ENCODE measurements at regions not wholly inside any gene's neighbourhood (a gene's known extent, or its start where the extent isn't known, plus 50 kb on each side); places are given as distances from the start of the nearest gene placed in this dataset.

- Mint-ChIP-seq H3K27ac (no peak overlapping the region), H3K9me3 (no peaks in the 10 kb centered on the region), H3K4me3 (no peak overlapping the region), H3K36me3 (no peaks in the 10 kb centered on the region), H3K4me1 (no peaks in the 10 kb centered on the region), H3K27me3 (ENCODE audit: low read depth in 3 of 3) (no peaks in the 10 kb centered on the region)
- Histone ChIP-seq H3K27me3 (ENCODE audit: control insufficient read depth in 2 of 2, insufficient read depth in 2 of 2, low read length in 2 of 2) (no peaks in the 10 kb centered on the region), H3K79me2 (ENCODE audit: insufficient read depth, low read length) (no peaks in the 10 kb centered on the region), H3K4me3 (replicated peaks in 1 of 3; ENCODE audit: low read depth in 2 of 3, low read length in 3 of 3) (no peak overlapping the region), H3K4me1 (ENCODE audit: control insufficient read depth in 1 of 2, insufficient read depth in 2 of 2, low read length in 2 of 2) (no peaks in the 10 kb centered on the region), H3K9me3 (replicated peaks in 1 of 2; ENCODE audit: control insufficient read depth in 1 of 2, insufficient read depth in 1 of 2, low read length in 2 of 2) (no peaks in the 10 kb centered on the region), H3K27ac (ENCODE audit: low read depth in 1 of 2, low read length in 2 of 2) (no peak overlapping the region), H3K4me2 (replicated peaks; ENCODE audit: extremely low read depth, low read length, poor library complexity, severe bottlenecking) (no peak overlapping the region), H3K36me3 (replicated peaks in 1 of 2; ENCODE audit: control insufficient read depth in 1 of 2, insufficient read depth in 2 of 2, low read length in 2 of 2) (no peaks in the 10 kb centered on the region), H2AFZ (ENCODE audit: insufficient read depth, low read depth, low read length, poor library complexity, severe bottlenecking) (no peak overlapping the region), H4K20me1 (ENCODE audit: insufficient read depth, low read length) (no peaks in the 10 kb centered on the region), H3K9ac (ENCODE audit: insufficient read depth, low read length, poor library complexity, severe bottlenecking) (no peak overlapping the region)
- no peak for DNase-seq
- TF ChIP-seq, protein P1, sequence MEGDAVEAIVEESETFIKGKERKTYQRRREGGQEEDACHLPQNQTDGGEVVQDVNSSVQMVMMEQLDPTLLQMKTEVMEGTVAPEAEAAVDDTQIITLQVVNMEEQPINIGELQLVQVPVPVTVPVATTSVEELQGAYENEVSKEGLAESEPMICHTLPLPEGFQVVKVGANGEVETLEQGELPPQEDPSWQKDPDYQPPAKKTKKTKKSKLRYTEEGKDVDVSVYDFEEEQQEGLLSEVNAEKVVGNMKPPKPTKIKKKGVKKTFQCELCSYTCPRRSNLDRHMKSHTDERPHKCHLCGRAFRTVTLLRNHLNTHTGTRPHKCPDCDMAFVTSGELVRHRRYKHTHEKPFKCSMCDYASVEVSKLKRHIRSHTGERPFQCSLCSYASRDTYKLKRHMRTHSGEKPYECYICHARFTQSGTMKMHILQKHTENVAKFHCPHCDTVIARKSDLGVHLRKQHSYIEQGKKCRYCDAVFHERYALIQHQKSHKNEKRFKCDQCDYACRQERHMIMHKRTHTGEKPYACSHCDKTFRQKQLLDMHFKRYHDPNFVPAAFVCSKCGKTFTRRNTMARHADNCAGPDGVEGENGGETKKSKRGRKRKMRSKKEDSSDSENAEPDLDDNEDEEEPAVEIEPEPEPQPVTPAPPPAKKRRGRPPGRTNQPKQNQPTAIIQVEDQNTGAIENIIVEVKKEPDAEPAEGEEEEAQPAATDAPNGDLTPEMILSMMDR (IDR thresholded peaks at IDR 0.05), result no peak
- intact Hi-C loops (cut with micrococcal nuclease), result no loop called here
- WGBS (ENCODE audit: insufficient coverage), result 100% methylated on average over 2 of the region's 4 CpGs
Measured at GRCh38 chr2:212737392-212738172, 199.0 kb upstream of the ERBB4 start.

- Mint-ChIP-seq H3K4me3 (no peak overlapping the region), H3K9me3 (no peaks in the 10 kb centered on the region), H3K4me1 (no peaks in the 10 kb centered on the region), H3K27ac (no peak overlapping the region), H3K27me3 (ENCODE audit: low read depth in 3 of 3) (no peaks in the 10 kb centered on the region), H3K36me3 (no peaks in the 10 kb centered on the region)
- Histone ChIP-seq H3K4me1 (ENCODE audit: control insufficient read depth in 1 of 2, insufficient read depth in 2 of 2, low read length in 2 of 2) (no peaks in the 10 kb centered on the region), H3K9me3 (replicated peaks in 1 of 2; ENCODE audit: control insufficient read depth in 1 of 2, insufficient read depth in 1 of 2, low read length in 2 of 2) (no peaks in the 10 kb centered on the region), H3K36me3 (replicated peaks in 1 of 2; ENCODE audit: control insufficient read depth in 1 of 2, insufficient read depth in 2 of 2, low read length in 2 of 2) (no peaks in the 10 kb centered on the region), H3K4me3 (replicated peaks in 1 of 3; ENCODE audit: low read depth in 2 of 3, low read length in 3 of 3) (no peak overlapping the region), H4K20me1 (ENCODE audit: insufficient read depth, low read length) (no peaks in the 10 kb centered on the region), H3K27me3 (ENCODE audit: control insufficient read depth in 2 of 2, insufficient read depth in 2 of 2, low read length in 2 of 2) (no peaks in the 10 kb centered on the region), H3K9ac (ENCODE audit: insufficient read depth, low read length, poor library complexity, severe bottlenecking) (no peak overlapping the region), H3K27ac (ENCODE audit: low read depth in 1 of 2, low read length in 2 of 2) (no peak overlapping the region), H3K4me2 (replicated peaks; ENCODE audit: extremely low read depth, low read length, poor library complexity, severe bottlenecking) (no peak overlapping the region), H3K79me2 (ENCODE audit: insufficient read depth, low read length) (no peaks in the 10 kb centered on the region), H2AFZ (ENCODE audit: insufficient read depth, low read depth, low read length, poor library complexity, severe bottlenecking) (no peak overlapping the region)
- WGBS (ENCODE audit: insufficient coverage), result no CpG with 5 or more reads among the region's 1 CpG
- no peak for DNase-seq
- intact Hi-C loops (cut with micrococcal nuclease), result no loop called here
- TF ChIP-seq, protein P1 (IDR thresholded peaks at IDR 0.05), result no peak
Measured at GRCh38 chr2:212736385-212736726, 197.8 kb upstream of the ERBB4 start.
